WTC11 (cell line): ENCODE measurements at regions not wholly inside any gene's neighbourhood (a gene's known extent, or its start where the extent isn't known, plus 50 kb on each side); places are given as distances from the start of the nearest gene placed in this dataset.

Experiments
- AR ChIP-seq: fragments of 250-450 bp; sonication (Bioruptor Pico); IDR thresholded peaks from 2 replicates; pipeline ENCODE4 v1.9.0; 2021; ENCODE audit warnings: mild to moderate bottlenecking
- CREB1 ChIP-seq: sonication (generic); formaldehyde crosslinking; IDR thresholded peaks from 2 replicates; pipeline ENCODE4 v1.8.0; 2023; ENCODE audit warnings: mild to moderate bottlenecking, missing genetic modification reagents
- CTCF ChIP-seq: fragments of 200-600 bp; IDR thresholded peaks from 2 replicates; pipeline ENCODE4 v1.8.0; 2022; ENCODE audit warnings: antibody characterized with exemption
- E2F5 ChIP-seq: sonication (generic); formaldehyde crosslinking; IDR thresholded peaks from 2 replicates; pipeline ENCODE4 v1.8.1; 2022; ENCODE audit warnings: mild to moderate bottlenecking, moderate library complexity, missing genetic modification reagents
- ESRRA ChIP-seq: sonication (generic); formaldehyde crosslinking; IDR thresholded peaks from 2 replicates; pipeline ENCODE4 v1.8.1; 2022; ENCODE audit warnings: mild to moderate bottlenecking, missing genetic modification reagents, borderline replicate concordance
- NR1H2 ChIP-seq: sonication (generic); formaldehyde crosslinking; IDR thresholded peaks from 2 replicates; pipeline ENCODE4 v1.9.0; 2021; ENCODE audit warnings: mild to moderate bottlenecking, moderate library complexity, missing genetic modification reagents
- SMAD3 ChIP-seq: sonication (generic); formaldehyde crosslinking; IDR thresholded peaks from 2 replicates; pipeline ENCODE4 v1.8.0; 2022; ENCODE audit warnings: missing genetic modification reagents, mild to moderate bottlenecking, borderline replicate concordance
- TEAD4 ChIP-seq: sonication (generic); formaldehyde crosslinking; IDR thresholded peaks from 2 replicates; pipeline ENCODE4 v1.8.0; 2022; ENCODE audit warnings: mild to moderate bottlenecking, missing genetic modification reagents
- USF1 ChIP-seq: sonication (generic); formaldehyde crosslinking; IDR thresholded peaks from 2 replicates; pipeline ENCODE4 v1.8.0; 2022; ENCODE audit warnings: mild to moderate bottlenecking, missing genetic modification reagents
- ZBTB43 ChIP-seq: sonication (generic); formaldehyde crosslinking; IDR thresholded peaks from 2 replicates; pipeline ENCODE4 v1.8.1; 2023; ENCODE audit warnings: mild to moderate bottlenecking, missing genetic modification reagents

GRCh38 chr3:1954632-1955031 is 144.0 kb upstream of the CNTN4 start:
- no peak for TF ChIP-seq CTCF
- no peak for TF ChIP-seq CREB1 (CRISPR knock-in tag)
- TF ChIP-seq ZBTB43 (CRISPR knock-in tag): no peak
- TF ChIP-seq NR1H2: no peak
- no peak for TF ChIP-seq TEAD4
- TF ChIP-seq ESRRA (CRISPR knock-in tag): no peak
- TF ChIP-seq USF1 (CRISPR knock-in tag): no peak
- TF ChIP-seq E2F5 (CRISPR knock-in tag): no peak
- no peak for TF ChIP-seq AR (CRISPR knock-in tag)
- TF ChIP-seq SMAD3: no peak
